Neural progenitor cell (in vitro differentiated cells): ENCODE measurements at regions not wholly inside any gene's neighbourhood (a gene's known extent, or its start where the extent isn't known, plus 50 kb on each side); places are given as distances from the start of the nearest gene placed in this dataset.

Source experiments
- DNase-seq: peaks from one replicate; pipeline ENCODE4 v3.0.0-alpha.2; 2016; ENCODE audit warnings: low spot score
- H2AFZ ChIP-seq: fragments of 200-600 bp; sonication (generic); replicated peaks from 2 replicates; pipeline ENCODE4 v1.6.1; 2016; ENCODE audit warnings: antibody characterized with exemption
- H3F3A ChIP-seq: fragments of 200-600 bp; sonication (generic); 2 replicates; pipeline ENCODE4 v1.6.1; 2016; ENCODE audit warnings: antibody characterized with exemption, low read depth
- H3K27ac ChIP-seq: fragments of 200-600 bp; sonication (generic); 2 replicates; pipeline ENCODE4 v1.5.1; 2016; ENCODE audit warnings: mild to moderate bottlenecking
- H3K27me3 ChIP-seq: fragments of 200-600 bp; sonication (generic); 2 replicates; pipeline ENCODE4 v1.6.1; 2016; ENCODE audit warnings: mild to moderate bottlenecking, moderate library complexity
- H3K36me3 ChIP-seq: fragments of 200-600 bp; sonication (generic); 2 replicates; pipeline ENCODE4 v1.5.1; 2016
- H3K4me1 ChIP-seq: fragments of 200-600 bp; sonication (generic); 2 replicates; pipeline ENCODE4 v1.6.1; 2016; ENCODE audit warnings: mixed run types
- H3K4me2 ChIP-seq: fragments of 200-600 bp; sonication (generic); 2 replicates; pipeline ENCODE4 v1.6.1; 2016
- H3K4me3 ChIP-seq: fragments of 200-600 bp; sonication (generic); 2 replicates; pipeline ENCODE4 v1.5.1; 2016
- H3K79me2 ChIP-seq: fragments of 200-600 bp; sonication (generic); 2 replicates; pipeline ENCODE4 v1.6.1; 2016; ENCODE audit warnings: low read depth
- H3K9ac ChIP-seq: fragments of 200-600 bp; sonication (generic); 2 replicates; pipeline ENCODE4 v1.6.1; 2016
- H3K9me3 ChIP-seq: fragments of 200-600 bp; sonication (generic); 2 replicates; pipeline ENCODE4 v1.5.1; 2016; ENCODE audit warnings: low read depth
- H4K20me1 ChIP-seq: fragments of 200-600 bp; sonication (generic); 2 replicates; pipeline ENCODE4 v1.6.1; 2016; ENCODE audit warnings: low read depth
- H3K27ac Mint-ChIP-seq: 3 replicates; pipeline ENCODE4 v1.8.0; 2021; ENCODE audit warnings: mixed read lengths
- H3K27me3 Mint-ChIP-seq: 2 replicates; pipeline ENCODE4 v1.8.0; 2022; ENCODE audit warnings: low read depth, mild to moderate bottlenecking, inconsistent platforms, moderate library complexity, mixed read lengths; ENCODE audit not compliant: insufficient read depth
- H3K36me3 Mint-ChIP-seq: 3 replicates; pipeline ENCODE4 v1.8.0; 2021; ENCODE audit warnings: mixed read lengths
- H3K4me1 Mint-ChIP-seq: 3 replicates; pipeline ENCODE4 v1.8.0; 2021; ENCODE audit warnings: mixed read lengths
- H3K4me3 Mint-ChIP-seq: 3 replicates; pipeline ENCODE4 v1.8.0; 2021; ENCODE audit warnings: mild to moderate bottlenecking, moderate library complexity, mixed read lengths
- H3K9me3 Mint-ChIP-seq: 3 replicates; pipeline ENCODE4 v1.8.0; 2020; ENCODE audit warnings: mixed read lengths
- EZH2 ChIP-seq: fragments of 200-600 bp; sonication (generic); IDR thresholded peaks from 2 replicates; pipeline ENCODE4 v1.6.1; 2017; ENCODE audit warnings: antibody characterized with exemption, mild to moderate bottlenecking, moderate library complexity
- EZH2phosphoT487 ChIP-seq: fragments of 200-600 bp; sonication (generic); IDR thresholded peaks from 2 replicates; pipeline ENCODE4 v1.6.1; 2017; ENCODE audit warnings: antibody characterized with exemption
- TF ChIP-seq, protein P1 (sequence below): fragments of 200-600 bp; sonication (generic); IDR thresholded peaks from 2 replicates; pipeline ENCODE4 v1.5.1; 2017; ENCODE audit warnings: antibody characterized with exemption, mild to moderate bottlenecking

DNA sequence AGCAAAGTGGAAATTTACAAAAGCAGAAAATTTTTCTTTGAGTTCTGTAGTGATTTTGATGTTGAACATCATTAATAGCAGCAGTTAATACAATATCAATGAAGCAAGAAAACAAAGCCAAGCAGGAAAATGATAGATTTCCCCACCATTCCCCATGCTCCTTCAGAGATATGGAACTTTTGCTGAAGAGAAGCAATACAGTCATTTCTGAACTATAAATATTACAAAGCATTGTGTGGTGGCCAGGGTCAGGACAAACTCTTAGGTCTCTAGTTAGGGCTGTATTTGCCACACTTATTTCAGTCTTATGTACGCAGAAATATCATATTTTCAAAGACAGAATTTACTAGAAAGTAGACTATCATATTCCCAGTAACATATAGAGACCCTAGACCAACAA, 88.8 kb upstream of the P3H2 start:
- Mint-ChIP-seq H3K36me3 (no peaks in the 10 kb centered on the region), H3K27me3 (no peaks in the 10 kb centered on the region), H3K4me1 (no peaks in the 10 kb centered on the region), H3K27ac (no peak overlapping the region), H3K4me3 (no peak overlapping the region), H3K9me3 (peaks cover 12% of the 10 kb centered on the region)
- DNase-seq = no peak
- Histone ChIP-seq H2AFZ (no peak overlapping the region), H3K9me3 (no peaks in the 10 kb centered on the region), H3K27ac (no peak overlapping the region), H3K4me2 (no peak overlapping the region), H3K27me3 (no peaks in the 10 kb centered on the region), H3K79me2 (no peaks in the 10 kb centered on the region), H3K4me3 (no peak overlapping the region), H3K36me3 (no peaks in the 10 kb centered on the region), H3K9ac (no peak overlapping the region), H3K4me1 (no peaks in the 10 kb centered on the region), H4K20me1 (no peaks in the 10 kb centered on the region), H3F3A (no peaks in the 10 kb centered on the region)
- TF ChIP-seq EZH2 = no peak
- TF ChIP-seq, protein P1, sequence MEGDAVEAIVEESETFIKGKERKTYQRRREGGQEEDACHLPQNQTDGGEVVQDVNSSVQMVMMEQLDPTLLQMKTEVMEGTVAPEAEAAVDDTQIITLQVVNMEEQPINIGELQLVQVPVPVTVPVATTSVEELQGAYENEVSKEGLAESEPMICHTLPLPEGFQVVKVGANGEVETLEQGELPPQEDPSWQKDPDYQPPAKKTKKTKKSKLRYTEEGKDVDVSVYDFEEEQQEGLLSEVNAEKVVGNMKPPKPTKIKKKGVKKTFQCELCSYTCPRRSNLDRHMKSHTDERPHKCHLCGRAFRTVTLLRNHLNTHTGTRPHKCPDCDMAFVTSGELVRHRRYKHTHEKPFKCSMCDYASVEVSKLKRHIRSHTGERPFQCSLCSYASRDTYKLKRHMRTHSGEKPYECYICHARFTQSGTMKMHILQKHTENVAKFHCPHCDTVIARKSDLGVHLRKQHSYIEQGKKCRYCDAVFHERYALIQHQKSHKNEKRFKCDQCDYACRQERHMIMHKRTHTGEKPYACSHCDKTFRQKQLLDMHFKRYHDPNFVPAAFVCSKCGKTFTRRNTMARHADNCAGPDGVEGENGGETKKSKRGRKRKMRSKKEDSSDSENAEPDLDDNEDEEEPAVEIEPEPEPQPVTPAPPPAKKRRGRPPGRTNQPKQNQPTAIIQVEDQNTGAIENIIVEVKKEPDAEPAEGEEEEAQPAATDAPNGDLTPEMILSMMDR = no peak
- TF ChIP-seq EZH2phosphoT487 = no peak

DNA sequence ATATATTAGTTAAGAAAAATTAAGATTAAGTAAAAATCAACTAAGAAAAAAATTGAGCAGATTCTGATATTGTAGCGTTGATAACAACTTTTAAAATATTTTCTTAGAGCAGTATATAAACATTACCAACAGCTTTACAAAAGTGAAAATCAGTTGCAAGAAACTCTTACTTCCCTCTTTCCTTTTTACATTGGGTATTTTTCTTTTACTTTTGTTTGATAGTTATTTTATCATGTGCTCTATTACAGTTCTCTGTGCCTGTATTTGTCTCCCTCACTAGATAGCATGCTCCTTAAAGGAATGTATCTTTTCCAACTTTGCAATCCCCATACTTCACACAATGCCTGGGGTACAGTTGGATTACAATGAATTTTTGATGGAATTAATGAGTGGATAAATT, 87.5 kb upstream of the P3H2 start:
- peaks cover 13% of the 10 kb centered on the region for H3K9me3 Mint-ChIP-seq
- no peaks in the 10 kb centered on the region for H3K4me1 Mint-ChIP-seq
- H3K27me3 ChIP-seq = no peaks in the 10 kb centered on the region
- no peaks in the 10 kb centered on the region for H3K36me3 ChIP-seq
- no peaks in the 10 kb centered on the region for H3F3A ChIP-seq
- no peaks in the 10 kb centered on the region for H3K9me3 ChIP-seq
- no peak overlapping the region for H3K27ac Mint-ChIP-seq
- H3K4me1 ChIP-seq = no peaks in the 10 kb centered on the region
- H3K27ac ChIP-seq = no peak overlapping the region
- no peak overlapping the region for H3K4me2 ChIP-seq
- no peaks in the 10 kb centered on the region for H3K36me3 Mint-ChIP-seq
- H3K27me3 Mint-ChIP-seq = peaks cover 3% of the 10 kb centered on the region
- H2AFZ ChIP-seq = no peak overlapping the region
- no peak overlapping the region for H3K9ac ChIP-seq
- H3K4me3 Mint-ChIP-seq = no peak overlapping the region
- H3K4me3 ChIP-seq = no peak overlapping the region
- no peaks in the 10 kb centered on the region for H4K20me1 ChIP-seq
- DNase-seq = no peak
- no peaks in the 10 kb centered on the region for H3K79me2 ChIP-seq
- TF ChIP-seq EZH2 (no peak), EZH2phosphoT487 (no peak)
- TF ChIP-seq, protein P1 = no peak

DNA sequence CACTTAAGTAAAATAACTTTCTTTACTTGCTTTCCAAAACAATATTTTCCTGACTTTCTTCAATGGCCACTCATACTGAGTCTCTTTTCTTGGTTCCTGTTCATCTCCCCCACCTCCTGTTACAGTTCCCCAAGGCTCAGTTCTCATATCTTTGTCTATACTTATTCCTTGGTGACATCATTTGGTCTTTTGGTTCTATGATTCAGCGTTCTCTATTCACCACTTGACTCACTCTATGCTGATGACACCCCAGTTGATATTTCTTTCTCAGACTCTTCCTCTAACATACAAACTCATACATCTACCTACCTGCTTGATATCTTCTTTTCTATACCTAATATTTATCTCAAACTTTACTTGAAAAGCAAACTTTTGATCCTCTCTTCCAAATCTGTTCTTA, 85.0 kb upstream of the P3H2 start:
- H3K36me3 Mint-ChIP-seq = no peaks in the 10 kb centered on the region
- no peak overlapping the region for H3K9ac ChIP-seq
- no peak overlapping the region for H3K4me3 Mint-ChIP-seq
- no peaks in the 10 kb centered on the region for H3K27me3 ChIP-seq
- DNase-seq = no peak
- H3F3A ChIP-seq = no peaks in the 10 kb centered on the region
- H3K36me3 ChIP-seq = no peaks in the 10 kb centered on the region
- H3K4me2 ChIP-seq = no peak overlapping the region
- TF ChIP-seq, protein P1 = no peak
- no peak for TF ChIP-seq EZH2phosphoT487
- no peak for TF ChIP-seq EZH2
- H2AFZ ChIP-seq = no peak overlapping the region
- no peaks in the 10 kb centered on the region for H3K4me1 ChIP-seq
- no peak overlapping the region for H3K27ac ChIP-seq
- no peaks in the 10 kb centered on the region for H3K9me3 ChIP-seq
- H3K9me3 Mint-ChIP-seq = peaks cover 6% of the 10 kb centered on the region
- H4K20me1 ChIP-seq = no peaks in the 10 kb centered on the region
- H3K4me3 ChIP-seq = no peak overlapping the region
- no peaks in the 10 kb centered on the region for H3K4me1 Mint-ChIP-seq
- no peaks in the 10 kb centered on the region for H3K79me2 ChIP-seq
- H3K27ac Mint-ChIP-seq = no peak overlapping the region
- peaks cover 3% of the 10 kb centered on the region for H3K27me3 Mint-ChIP-seq

DNA sequence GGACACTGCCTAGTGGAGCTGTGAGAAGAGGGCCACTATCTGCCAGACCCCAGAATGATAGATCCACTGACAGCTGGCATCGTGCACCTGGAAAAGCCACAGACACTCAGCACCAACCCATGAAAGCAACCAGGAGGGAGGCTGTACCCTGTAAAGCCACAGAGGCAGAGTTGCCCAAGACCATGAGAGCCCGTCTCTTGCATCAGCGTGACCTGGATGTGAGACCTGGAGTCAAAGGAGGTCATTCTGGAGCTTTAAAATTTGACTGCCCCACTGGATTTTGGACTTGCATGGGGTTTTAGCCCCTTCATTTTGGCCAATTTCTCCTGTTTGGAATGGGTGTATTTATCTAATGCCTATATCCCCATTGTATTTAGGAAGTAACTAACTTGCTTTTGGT, 83.5 kb upstream of the P3H2 start:
- Histone ChIP-seq H3K4me1 (no peaks in the 10 kb centered on the region), H3K27me3 (no peaks in the 10 kb centered on the region), H4K20me1 (no peaks in the 10 kb centered on the region), H3F3A (no peaks in the 10 kb centered on the region), H3K36me3 (no peaks in the 10 kb centered on the region), H2AFZ (no peak overlapping the region), H3K79me2 (no peaks in the 10 kb centered on the region), H3K9ac (no peak overlapping the region), H3K4me2 (no peak overlapping the region), H3K9me3 (no peaks in the 10 kb centered on the region), H3K27ac (no peak overlapping the region), H3K4me3 (no peak overlapping the region)
- H3K4me3 Mint-ChIP-seq = no peak overlapping the region
- DNase-seq = no peak
- no peak for TF ChIP-seq EZH2
- TF ChIP-seq, protein P1 = no peak
- no peak for TF ChIP-seq EZH2phosphoT487
- H3K4me1 Mint-ChIP-seq = no peaks in the 10 kb centered on the region
- peaks cover 3% of the 10 kb centered on the region for H3K27me3 Mint-ChIP-seq
- no peaks in the 10 kb centered on the region for H3K36me3 Mint-ChIP-seq
- peaks cover 6% of the 10 kb centered on the region for H3K9me3 Mint-ChIP-seq
- H3K27ac Mint-ChIP-seq = no peak overlapping the region
